NB4 (cell line): ENCODE measurements at regions not wholly inside any gene's neighbourhood (a gene's known extent, or its start where the extent isn't known, plus 50 kb on each side); places are given as distances from the start of the nearest gene placed in this dataset.

Experiments used
- DNase-seq: peaks from one replicate; pipeline ENCODE4 v3.0.0; 2010; ENCODE audit warnings: low read depth
- H3K4me3 ChIP-seq: one replicate; pipeline ENCODE4 v1.5.1; 2011; ENCODE audit warnings: mild to moderate bottlenecking, low read depth, low read length, moderate library complexity
- MYC ChIP-seq: IDR thresholded peaks from 2 replicates; pipeline ENCODE4 v1.6.1; 2011; ENCODE audit warnings: low read depth, low read length
- POLR2A ChIP-seq: IDR thresholded peaks from 2 replicates; pipeline ENCODE4 v1.6.1; 2011; ENCODE audit warnings: mild to moderate bottlenecking; ENCODE audit not compliant: insufficient read length; ENCODE audit errors: extremely low read depth
- TF ChIP-seq, protein P1 (sequence below): IDR thresholded peaks from one replicate; pipeline ENCODE4 v1.5.1; 2012; ENCODE audit warnings: low read depth, low read length
- TF ChIP-seq, protein P2 (sequence below): IDR thresholded peaks from 2 replicates; pipeline ENCODE4 v1.6.1; 2011; ENCODE audit warnings: low read depth, low read length

GRCh38 chr1:88063605-88064004 is 620.5 kb upstream of the PKN2 start:
- TF ChIP-seq, protein P1, sequence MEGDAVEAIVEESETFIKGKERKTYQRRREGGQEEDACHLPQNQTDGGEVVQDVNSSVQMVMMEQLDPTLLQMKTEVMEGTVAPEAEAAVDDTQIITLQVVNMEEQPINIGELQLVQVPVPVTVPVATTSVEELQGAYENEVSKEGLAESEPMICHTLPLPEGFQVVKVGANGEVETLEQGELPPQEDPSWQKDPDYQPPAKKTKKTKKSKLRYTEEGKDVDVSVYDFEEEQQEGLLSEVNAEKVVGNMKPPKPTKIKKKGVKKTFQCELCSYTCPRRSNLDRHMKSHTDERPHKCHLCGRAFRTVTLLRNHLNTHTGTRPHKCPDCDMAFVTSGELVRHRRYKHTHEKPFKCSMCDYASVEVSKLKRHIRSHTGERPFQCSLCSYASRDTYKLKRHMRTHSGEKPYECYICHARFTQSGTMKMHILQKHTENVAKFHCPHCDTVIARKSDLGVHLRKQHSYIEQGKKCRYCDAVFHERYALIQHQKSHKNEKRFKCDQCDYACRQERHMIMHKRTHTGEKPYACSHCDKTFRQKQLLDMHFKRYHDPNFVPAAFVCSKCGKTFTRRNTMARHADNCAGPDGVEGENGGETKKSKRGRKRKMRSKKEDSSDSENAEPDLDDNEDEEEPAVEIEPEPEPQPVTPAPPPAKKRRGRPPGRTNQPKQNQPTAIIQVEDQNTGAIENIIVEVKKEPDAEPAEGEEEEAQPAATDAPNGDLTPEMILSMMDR, result no peak
- TF ChIP-seq, protein P2, sequence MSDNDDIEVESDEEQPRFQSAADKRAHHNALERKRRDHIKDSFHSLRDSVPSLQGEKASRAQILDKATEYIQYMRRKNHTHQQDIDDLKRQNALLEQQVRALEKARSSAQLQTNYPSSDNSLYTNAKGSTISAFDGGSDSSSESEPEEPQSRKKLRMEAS, result no peak
- TF ChIP-seq POLR2A (no peak), MYC (no peak)
- H3K4me3 ChIP-seq, result no peak overlapping the region
- no peak for DNase-seq

- TF ChIP-seq POLR2A, result no peak
- no peak for TF ChIP-seq MYC
- TF ChIP-seq, protein P1, result no peak
- TF ChIP-seq, protein P2, result no peak
- no peak overlapping the region for H3K4me3 ChIP-seq
- no peak for DNase-seq
Observed at GRCh38 chr1:88068407-88068960, 615.6 kb upstream of the PKN2 start.

DNA sequence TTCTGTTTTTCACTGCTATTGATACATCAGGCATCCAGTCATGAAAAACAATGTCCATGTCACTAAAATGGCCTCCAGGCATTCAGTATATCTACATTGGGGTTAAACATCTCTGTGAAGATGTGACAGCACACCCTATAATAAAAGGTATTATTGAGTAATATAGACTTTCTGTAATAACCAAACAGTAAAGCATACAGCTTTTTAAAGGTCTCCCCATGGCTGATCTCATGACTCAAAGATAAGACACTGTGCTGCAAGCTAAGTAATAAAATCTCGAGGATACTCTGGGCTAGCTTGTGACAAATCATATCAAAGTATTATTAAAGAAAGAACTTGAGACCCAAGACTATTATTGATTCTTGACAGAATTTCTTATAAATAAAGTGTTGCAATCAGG is 613.1 kb upstream of the PKN2 start:
- H3K4me3 ChIP-seq, result no peak overlapping the region
- DNase-seq, result no peak
- TF ChIP-seq MYC, result no peak
- TF ChIP-seq POLR2A, result no peak
- TF ChIP-seq, protein P2, result no peak
- TF ChIP-seq, protein P1, result no peak

DNA sequence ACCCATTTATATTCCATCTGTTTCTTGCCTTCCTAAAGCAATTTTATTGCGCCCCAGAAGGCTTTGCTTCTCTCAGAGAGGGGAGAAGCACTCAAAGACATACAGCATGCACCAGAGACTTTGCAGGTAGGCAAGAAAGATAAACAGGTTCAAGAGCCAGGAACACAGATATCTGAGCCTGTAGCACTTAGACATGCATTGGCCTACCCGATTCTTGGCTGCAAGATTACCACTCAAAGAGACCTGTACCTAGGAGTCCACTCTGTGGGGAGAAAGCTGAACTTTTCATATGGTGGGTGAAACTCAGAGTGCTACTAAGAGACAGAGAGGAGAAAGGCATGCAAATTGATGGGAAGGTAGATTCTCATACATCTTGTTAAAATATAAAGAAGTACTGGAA is 609.4 kb upstream of the PKN2 start:
- no peak overlapping the region for H3K4me3 ChIP-seq
- no peak for TF ChIP-seq MYC
- TF ChIP-seq POLR2A, result no peak
- TF ChIP-seq, protein P2, result no peak
- TF ChIP-seq, protein P1, result no peak
- DNase-seq, result no peak

DNA sequence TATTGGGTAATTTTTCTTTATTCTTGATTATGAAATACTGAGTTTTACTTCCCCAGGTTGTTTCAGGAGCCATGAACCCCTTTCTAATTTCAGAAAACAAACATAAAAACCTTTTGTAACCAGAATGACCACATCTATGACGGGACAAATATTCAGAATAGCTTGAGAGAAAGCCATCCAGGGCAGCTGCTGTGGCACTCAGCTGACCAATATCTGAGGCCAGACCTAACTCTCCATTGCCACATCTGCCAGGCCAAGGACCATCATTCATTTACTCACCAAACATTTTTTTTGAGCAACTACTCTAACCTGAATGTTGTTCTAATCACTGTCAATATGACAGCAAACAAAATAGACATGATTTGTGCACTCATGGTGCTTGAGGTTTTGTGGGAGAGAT is 608.3 kb upstream of the PKN2 start:
- no peak for DNase-seq
- no peak for TF ChIP-seq MYC
- TF ChIP-seq, protein P1, result no peak
- H3K4me3 ChIP-seq, result no peak overlapping the region

- TF ChIP-seq, protein P1, result peak; percentile 38
- TF ChIP-seq, protein P2, result no peak
- no peak overlapping the region for H3K4me3 ChIP-seq
- DNase-seq, result peak; percentile 6
Observed at GRCh38 chr1:88079036-88079435, 605.0 kb upstream of the PKN2 start.
